A673 (cell line): ENCODE measurements at regions not wholly inside any gene's neighbourhood (a gene's known extent, or its start where the extent isn't known, plus 50 kb on each side); places are given as distances from the start of the nearest gene placed in this dataset.

Experiments
- EZH2 ChIP-seq: fragments of 200-600 bp; sonication (generic); IDR thresholded peaks from 2 replicates; pipeline ENCODE4 v1.6.1; 2017; ENCODE audit warnings: borderline replicate concordance, low read depth, mild to moderate bottlenecking, mixed read lengths, antibody characterized with exemption, low read length; ENCODE audit not compliant: poor library complexity, severe bottlenecking
- TF ChIP-seq, protein P1 (sequence below): fragments of 300-800, 200-600 bp; sonication (generic); conservative IDR thresholded peaks from 2 replicates; pipeline ENCODE4 v1.5.1; 2017; ENCODE audit warnings: low read depth, mild to moderate bottlenecking, antibody characterized with exemption, low read length, moderate library complexity, mixed read lengths

DNA sequence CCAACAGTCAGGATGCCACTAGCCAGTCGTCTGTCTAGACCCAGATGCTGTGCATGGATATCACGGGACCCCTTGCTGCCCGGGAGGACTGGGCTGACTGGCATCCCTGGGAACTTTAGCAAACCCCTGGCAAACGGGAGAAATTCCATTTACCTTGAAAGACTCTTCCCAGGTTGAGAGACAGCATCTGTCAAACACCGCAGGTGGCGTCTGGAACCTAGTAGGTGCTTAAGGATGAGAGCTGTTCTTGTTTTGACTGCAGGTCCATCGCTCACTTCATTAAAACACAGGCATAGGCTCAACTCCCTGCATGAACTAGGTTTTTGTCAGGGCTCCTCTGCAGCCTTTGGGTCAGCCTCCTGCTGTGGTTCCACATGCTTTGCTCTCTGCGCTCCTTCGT is 546.3 kb downstream of the BCL11B start:
- TF ChIP-seq, protein P1, sequence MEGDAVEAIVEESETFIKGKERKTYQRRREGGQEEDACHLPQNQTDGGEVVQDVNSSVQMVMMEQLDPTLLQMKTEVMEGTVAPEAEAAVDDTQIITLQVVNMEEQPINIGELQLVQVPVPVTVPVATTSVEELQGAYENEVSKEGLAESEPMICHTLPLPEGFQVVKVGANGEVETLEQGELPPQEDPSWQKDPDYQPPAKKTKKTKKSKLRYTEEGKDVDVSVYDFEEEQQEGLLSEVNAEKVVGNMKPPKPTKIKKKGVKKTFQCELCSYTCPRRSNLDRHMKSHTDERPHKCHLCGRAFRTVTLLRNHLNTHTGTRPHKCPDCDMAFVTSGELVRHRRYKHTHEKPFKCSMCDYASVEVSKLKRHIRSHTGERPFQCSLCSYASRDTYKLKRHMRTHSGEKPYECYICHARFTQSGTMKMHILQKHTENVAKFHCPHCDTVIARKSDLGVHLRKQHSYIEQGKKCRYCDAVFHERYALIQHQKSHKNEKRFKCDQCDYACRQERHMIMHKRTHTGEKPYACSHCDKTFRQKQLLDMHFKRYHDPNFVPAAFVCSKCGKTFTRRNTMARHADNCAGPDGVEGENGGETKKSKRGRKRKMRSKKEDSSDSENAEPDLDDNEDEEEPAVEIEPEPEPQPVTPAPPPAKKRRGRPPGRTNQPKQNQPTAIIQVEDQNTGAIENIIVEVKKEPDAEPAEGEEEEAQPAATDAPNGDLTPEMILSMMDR: no peak
- TF ChIP-seq EZH2: no peak
